ENCODE measurements at regions not wholly inside any gene's neighbourhood (a gene's known extent, or its start where the extent isn't known, plus 50 kb on each side); places are given as distances from the start of the nearest gene placed in this dataset.

DNA sequence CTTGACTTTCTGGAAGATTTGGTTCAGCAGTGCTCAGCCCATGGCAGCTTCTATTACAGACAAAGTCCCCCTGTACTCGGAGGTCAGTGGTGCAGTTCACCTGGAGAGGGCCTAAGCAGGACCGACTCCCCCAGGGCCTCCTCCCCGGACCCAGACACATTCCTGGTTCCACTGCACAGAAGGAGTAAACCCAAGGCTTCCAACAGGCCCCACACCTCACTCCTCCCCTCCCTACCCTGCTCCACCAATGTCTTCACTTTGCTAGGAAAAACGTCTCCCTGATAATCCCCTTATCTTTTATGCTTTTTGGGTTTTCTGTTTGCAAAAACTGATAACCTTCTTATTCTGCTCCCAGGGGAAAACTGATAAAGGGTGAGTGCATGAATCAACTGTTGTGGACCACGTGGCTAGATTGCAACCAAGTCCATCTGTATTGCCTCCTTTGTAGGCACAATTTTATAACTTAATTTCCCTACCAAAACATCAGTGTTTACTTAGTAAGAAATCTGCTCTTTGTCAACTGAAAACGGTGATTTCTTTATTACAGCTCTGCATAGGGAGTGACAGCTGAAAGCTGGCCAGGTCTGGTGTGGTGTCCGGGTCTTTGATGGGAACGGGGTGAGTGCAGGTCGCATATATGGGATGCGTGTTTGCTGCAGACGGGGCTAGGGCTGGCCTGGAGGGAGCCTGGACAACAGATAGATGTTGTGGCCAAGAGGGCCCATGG is 202.5 kb downstream of the GLI2 start:
- TF ChIP-seq CTCF (IDR thresholded peaks at IDR 0.05; ENCODE audit: low read depth, low read length) (no peak), MYC (IDR thresholded peaks at IDR 0.05; ENCODE audit: low read depth, low read length) (no peak), POLR2A (IDR thresholded peaks at IDR 0.05; ENCODE audit: extremely low read depth, insufficient read length) (no peak)
- TF ChIP-seq, protein P1, sequence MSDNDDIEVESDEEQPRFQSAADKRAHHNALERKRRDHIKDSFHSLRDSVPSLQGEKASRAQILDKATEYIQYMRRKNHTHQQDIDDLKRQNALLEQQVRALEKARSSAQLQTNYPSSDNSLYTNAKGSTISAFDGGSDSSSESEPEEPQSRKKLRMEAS (IDR thresholded peaks at IDR 0.05; ENCODE audit: low read depth, low read length): no peak

Data from NB4 (cell line).